H9 (cell line): ENCODE measurements at regions not wholly inside any gene's neighbourhood (a gene's known extent, or its start where the extent isn't known, plus 50 kb on each side); places are given as distances from the start of the nearest gene placed in this dataset.

ENCODE experiments used
- DNase-seq: peaks from one replicate; pipeline ENCODE4 v3.0.0-alpha.2; 2017
- H2AFZ ChIP-seq: one replicate; pipeline ENCODE4 v1.6.1; 2013; ENCODE audit warnings: mild to moderate bottlenecking, low read length, control low read depth, moderate library complexity
- H2AK5ac ChIP-seq: 2 replicates; pipeline ENCODE4 v1.6.1; 2013; ENCODE audit warnings: low read length, control low read depth, mixed read lengths; ENCODE audit not compliant: insufficient read length
- H2BK120ac ChIP-seq: one replicate; pipeline ENCODE4 v1.6.1; 2013; ENCODE audit warnings: low read depth, mild to moderate bottlenecking, low read length, control low read depth, inconsistent platforms; ENCODE audit not compliant: poor library complexity, severe bottlenecking
- H2BK12ac ChIP-seq: 2 replicates; pipeline ENCODE4 v1.6.1; 2013; ENCODE audit warnings: low read length, control low read depth, mixed read lengths, low read depth; ENCODE audit not compliant: insufficient read length
- H2BK15ac ChIP-seq: 2 replicates; pipeline ENCODE4 v1.6.1; 2013; ENCODE audit warnings: low read depth, low read length, control low read depth
- H2BK20ac ChIP-seq: one replicate; pipeline ENCODE4 v1.6.1; 2013; ENCODE audit warnings: low read depth, mild to moderate bottlenecking, low read length, control low read depth, inconsistent platforms; ENCODE audit not compliant: poor library complexity, severe bottlenecking
- H2BK5ac ChIP-seq: 2 replicates; pipeline ENCODE4 v1.6.1; 2013; ENCODE audit warnings: low read length, control low read depth, mixed read lengths; ENCODE audit not compliant: insufficient read length
- H3K14ac ChIP-seq: 2 replicates; pipeline ENCODE4 v1.6.1; 2013; ENCODE audit warnings: low read length, control low read depth; ENCODE audit not compliant: insufficient read depth
- H3K18ac ChIP-seq: 2 replicates; pipeline ENCODE4 v1.6.1; 2013; ENCODE audit warnings: low read depth, mild to moderate bottlenecking, mixed read lengths, low read length, control low read depth; ENCODE audit not compliant: insufficient read length
- H3K23ac ChIP-seq: 2 replicates; pipeline ENCODE4 v1.6.1; 2013; ENCODE audit warnings: low read length, control low read depth, mixed read lengths, low read depth; ENCODE audit not compliant: insufficient read length
- H3K23me2 ChIP-seq: 2 replicates; pipeline ENCODE4 v1.6.1; 2013; ENCODE audit warnings: low read depth, mild to moderate bottlenecking, mixed read lengths, low read length, control low read depth; ENCODE audit not compliant: insufficient read length, poor library complexity, severe bottlenecking
- H3K27ac ChIP-seq: 2 replicates; pipeline ENCODE4 v1.5.1; 2013; ENCODE audit warnings: low read length, control low read depth, mixed read lengths, low read depth; ENCODE audit not compliant: insufficient read length
- H3K27me3 ChIP-seq: 2 replicates; pipeline ENCODE4 v1.6.1; 2013; ENCODE audit warnings: low read length, control low read depth, inconsistent platforms; ENCODE audit not compliant: insufficient read depth
- H3K4ac ChIP-seq: 2 replicates; pipeline ENCODE4 v1.6.1; 2013; ENCODE audit warnings: low read depth, mild to moderate bottlenecking, control low read depth, inconsistent platforms, low read length, moderate library complexity
- H3K4me1 ChIP-seq: 2 replicates; pipeline ENCODE4 v1.6.1; 2013; ENCODE audit warnings: low read length, control low read depth, inconsistent platforms; ENCODE audit not compliant: insufficient read depth
- H3K4me2 ChIP-seq: 2 replicates; pipeline ENCODE4 v1.6.1; 2013; ENCODE audit warnings: low read length, control low read depth, mixed read lengths; ENCODE audit not compliant: insufficient read length, insufficient read depth
- H3K56ac ChIP-seq: 2 replicates; pipeline ENCODE4 v1.6.1; 2013; ENCODE audit warnings: low read depth, mild to moderate bottlenecking, mixed read lengths, low read length, control low read depth; ENCODE audit not compliant: insufficient read length
- H3K79me1 ChIP-seq: 2 replicates; pipeline ENCODE4 v1.6.1; 2013; ENCODE audit warnings: low read depth, mild to moderate bottlenecking, moderate library complexity, low read length, control low read depth, inconsistent platforms; ENCODE audit not compliant: insufficient read depth, poor library complexity, severe bottlenecking
- H3K79me2 ChIP-seq: 2 replicates; pipeline ENCODE4 v1.6.1; 2013; ENCODE audit warnings: low read length, control low read depth, inconsistent platforms; ENCODE audit not compliant: insufficient read depth
- H3K9ac ChIP-seq: 2 replicates; pipeline ENCODE4 v1.6.1; 2013; ENCODE audit warnings: low read length, control low read depth, mixed read lengths; ENCODE audit not compliant: insufficient read length; ENCODE audit errors: extremely low read depth
- H3K9me3 ChIP-seq: one replicate; pipeline ENCODE4 v1.6.1; 2013; ENCODE audit warnings: low read depth, low read length, inconsistent platforms; ENCODE audit not compliant: control insufficient read depth
- H3T11ph ChIP-seq: one replicate; pipeline ENCODE4 v1.6.1; 2013; ENCODE audit warnings: mild to moderate bottlenecking, low read length, control low read depth, inconsistent platforms
- H4K20me1 ChIP-seq: one replicate; pipeline ENCODE4 v1.6.1; 2013; ENCODE audit not compliant: control insufficient read depth, insufficient read length, insufficient read depth
- H4K5ac ChIP-seq: 2 replicates; pipeline ENCODE4 v1.6.1; 2013; ENCODE audit warnings: low read depth, mild to moderate bottlenecking, mixed read lengths, low read length, control low read depth; ENCODE audit not compliant: insufficient read length
- H4K8ac ChIP-seq: replicated peaks from 2 replicates; pipeline ENCODE4 v1.6.1; 2013; ENCODE audit warnings: low read length, control low read depth, mixed read lengths, low read depth; ENCODE audit not compliant: insufficient read length
- H4K91ac ChIP-seq: 2 replicates; pipeline ENCODE4 v1.6.1; 2013; ENCODE audit warnings: low read depth, mild to moderate bottlenecking, moderate library complexity, mixed read lengths, low read length, control low read depth; ENCODE audit not compliant: insufficient read length
- H3K27ac Mint-ChIP-seq, 3 experiments: 2 replicates in 2 of 3; 3 replicates in 1 of 3; pipeline ENCODE4 v1.8.0; 2020 to 2021; ENCODE audit warnings: mixed read lengths in 3 of 3, mild to moderate bottlenecking in 1 of 3, moderate library complexity in 1 of 3
- H3K27me3 Mint-ChIP-seq: 2 replicates; pipeline ENCODE4 v1.8.0; 2021; ENCODE audit warnings: low read depth, mild to moderate bottlenecking, moderate library complexity, mixed read lengths
- H3K36me3 Mint-ChIP-seq, 3 experiments: 2 replicates in 2 of 3; 3 replicates in 1 of 3; pipeline ENCODE4 v1.8.0; 2020 to 2021; ENCODE audit warnings: low read depth in 3 of 3, mixed read lengths in 3 of 3; ENCODE audit not compliant: insufficient read depth in 1 of 3
- H3K4me1 Mint-ChIP-seq, 2 experiments: 2 replicates each; pipeline ENCODE4 v1.8.0; 2020; ENCODE audit warnings: mixed read lengths in 2 of 2
- H3K4me3 Mint-ChIP-seq, 2 experiments: 2 replicates in 1 of 2; 3 replicates in 1 of 2; pipeline ENCODE4 v1.8.0; 2020 to 2021; ENCODE audit warnings: mild to moderate bottlenecking in 2 of 2, mixed read lengths in 2 of 2, moderate library complexity in 1 of 2
- H3K9me3 Mint-ChIP-seq, 2 experiments: 2 replicates in 1 of 2; 3 replicates in 1 of 2; pipeline ENCODE4 v1.8.0; 2020; ENCODE audit warnings: mild to moderate bottlenecking in 2 of 2, mixed read lengths in 2 of 2, moderate library complexity in 1 of 2
- TF ChIP-seq, protein P1 (sequence below): fragments of 200-600 bp; sonication (generic); conservative IDR thresholded peaks from 3 replicates; pipeline ENCODE4 v1.8.0; 2021; ENCODE audit warnings: antibody characterized with exemption, mild to moderate bottlenecking

- H2BK12ac ChIP-seq = no peak overlapping the region
- no peak overlapping the region for H2AFZ ChIP-seq
- Mint-ChIP-seq H3K36me3 (peaks cover 0 to 13% (median 11%) of the 10 kb centered on the region in 3 experiments; a peak in 6 of 7 replicates), H3K27me3 (no peaks in the 10 kb centered on the region), H3K4me3 (no peak overlapping the region), H3K27ac (no peak overlapping the region), H3K9me3 (peaks cover 11 to 12% of the 10 kb centered on the region in 2 experiments), H3K4me1 (peaks cover 3 to 8% of the 10 kb centered on the region in 2 experiments; a peak in 3 of 4 replicates)
- no peak overlapping the region for H3K18ac ChIP-seq
- H2AK5ac ChIP-seq = no peak overlapping the region
- H2BK5ac ChIP-seq = no peak overlapping the region
- no peaks in the 10 kb centered on the region for H3K23me2 ChIP-seq
- H2BK20ac ChIP-seq = no peak overlapping the region
- H3K27ac ChIP-seq = no peak overlapping the region
- H3K23ac ChIP-seq = no peak overlapping the region
- DNase-seq = no peak
- no peaks in the 10 kb centered on the region for H3K79me2 ChIP-seq
- no peaks in the 10 kb centered on the region for H3K79me1 ChIP-seq
- H2BK15ac ChIP-seq = no peak overlapping the region
- no peak overlapping the region for H3K56ac ChIP-seq
- no peak overlapping the region for H3K4ac ChIP-seq
- no peaks in the 10 kb centered on the region for H3K27me3 ChIP-seq
- no peak overlapping the region for H4K8ac ChIP-seq
- no peak overlapping the region for H2BK120ac ChIP-seq
- H3K14ac ChIP-seq = no peak overlapping the region
- H3K9ac ChIP-seq = no peak overlapping the region
- no peak overlapping the region for H3K4me2 ChIP-seq
- H4K91ac ChIP-seq = no peak overlapping the region
- no peak overlapping the region for H3T11ph ChIP-seq
- H4K20me1 ChIP-seq = no peaks in the 10 kb centered on the region
- no peaks in the 10 kb centered on the region for H3K4me1 ChIP-seq
- no peak overlapping the region for H4K5ac ChIP-seq
- TF ChIP-seq, protein P1, sequence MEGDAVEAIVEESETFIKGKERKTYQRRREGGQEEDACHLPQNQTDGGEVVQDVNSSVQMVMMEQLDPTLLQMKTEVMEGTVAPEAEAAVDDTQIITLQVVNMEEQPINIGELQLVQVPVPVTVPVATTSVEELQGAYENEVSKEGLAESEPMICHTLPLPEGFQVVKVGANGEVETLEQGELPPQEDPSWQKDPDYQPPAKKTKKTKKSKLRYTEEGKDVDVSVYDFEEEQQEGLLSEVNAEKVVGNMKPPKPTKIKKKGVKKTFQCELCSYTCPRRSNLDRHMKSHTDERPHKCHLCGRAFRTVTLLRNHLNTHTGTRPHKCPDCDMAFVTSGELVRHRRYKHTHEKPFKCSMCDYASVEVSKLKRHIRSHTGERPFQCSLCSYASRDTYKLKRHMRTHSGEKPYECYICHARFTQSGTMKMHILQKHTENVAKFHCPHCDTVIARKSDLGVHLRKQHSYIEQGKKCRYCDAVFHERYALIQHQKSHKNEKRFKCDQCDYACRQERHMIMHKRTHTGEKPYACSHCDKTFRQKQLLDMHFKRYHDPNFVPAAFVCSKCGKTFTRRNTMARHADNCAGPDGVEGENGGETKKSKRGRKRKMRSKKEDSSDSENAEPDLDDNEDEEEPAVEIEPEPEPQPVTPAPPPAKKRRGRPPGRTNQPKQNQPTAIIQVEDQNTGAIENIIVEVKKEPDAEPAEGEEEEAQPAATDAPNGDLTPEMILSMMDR = no peak
- H3K9me3 ChIP-seq = peaks cover 12% of the 10 kb centered on the region
Measured at GRCh38 chr2:5119046-5119445, 573.1 kb upstream of the SOX11 start.
